Upper lobe of right lung (tissue), 1 donor: ENCODE measurements at regions not wholly inside any gene's neighbourhood (a gene's known extent, or its start where the extent isn't known, plus 50 kb on each side); places are given as distances from the start of the nearest gene placed in this dataset.
A peak's percentile ranks its signal among the peaks of the same experiment; 100 is the strongest.
"Not testable (repeated sequence)": the region's sequence is repeated elsewhere in the genome, so short reads cannot be mapped to it uniquely, and the experiment has no call there.

Experiments used
- ATAC-seq: fragments of 200-7000 bp; cut with Tn5 transposase; one replicate; pipeline ENCODE4 v1.9.1; 2020; ENCODE audit warnings: mild to moderate bottlenecking, moderate library complexity
- DNase-seq: peaks from one replicate; pipeline ENCODE4 v3.0.0-alpha.2; 2020
- H3K27ac ChIP-seq: fragments of 200-600 bp; one replicate; pipeline ENCODE4 v1.8.0; 2022
- H3K27me3 ChIP-seq: fragments of 200-600 bp; one replicate; pipeline ENCODE4 v1.8.0; 2022; ENCODE audit warnings: mild to moderate bottlenecking
- H3K36me3 ChIP-seq: fragments of 200-600 bp; one replicate; pipeline ENCODE4 v1.8.0; 2022
- H3K4me1 ChIP-seq: fragments of 200-600 bp; one replicate; pipeline ENCODE4 v1.8.0; 2022
- H3K4me3 ChIP-seq: fragments of 200-600 bp; one replicate; pipeline ENCODE4 v1.8.0; 2022; ENCODE audit warnings: mild to moderate bottlenecking
- H3K9me3 ChIP-seq: fragments of 200-600 bp; one replicate; pipeline ENCODE4 v1.8.0; 2022
- CTCF ChIP-seq: fragments of 200-600 bp; IDR thresholded peaks from one replicate; pipeline ENCODE4 v1.8.0; 2022; ENCODE audit warnings: antibody characterized with exemption
- intact Hi-C: fragments of 100-400 bp; cut with DNase I; formaldehyde crosslinking; loops from one replicate; pipeline ENCODE4 v1.11.0; 2022
- donor health status: DM: no; HTN: yes; CAD: no; lungs with severe emphysema.

DNA sequence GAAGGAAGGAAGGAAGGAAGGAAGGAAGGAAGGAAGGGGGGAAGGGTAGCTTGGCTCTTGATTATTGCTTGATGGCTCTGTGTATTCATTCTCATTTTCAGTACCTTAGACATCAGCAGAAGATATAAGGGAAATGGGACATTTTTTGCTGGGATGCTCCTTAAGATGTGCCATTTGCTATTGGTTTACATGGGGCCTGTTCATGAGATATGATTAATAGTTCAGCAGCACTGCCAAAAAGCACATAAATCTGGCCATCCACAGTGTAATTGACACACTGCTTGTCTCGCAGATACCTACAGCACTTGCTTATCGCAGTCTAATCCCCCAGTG, 137.5 kb upstream of the JARID2 start:
- Histone ChIP-seq H3K27ac (no peak overlapping the region), H3K4me1 (no peaks in the 10 kb centered on the region), H3K36me3 (no peaks in the 10 kb centered on the region), H3K4me3 (no peak overlapping the region), H3K9me3 (no peaks in the 10 kb centered on the region), H3K27me3 (no peaks in the 10 kb centered on the region)
- intact Hi-C loops: no loop called here
- TF ChIP-seq CTCF: no peak
- no peak for DNase-seq
- ATAC-seq: no peak

DNA sequence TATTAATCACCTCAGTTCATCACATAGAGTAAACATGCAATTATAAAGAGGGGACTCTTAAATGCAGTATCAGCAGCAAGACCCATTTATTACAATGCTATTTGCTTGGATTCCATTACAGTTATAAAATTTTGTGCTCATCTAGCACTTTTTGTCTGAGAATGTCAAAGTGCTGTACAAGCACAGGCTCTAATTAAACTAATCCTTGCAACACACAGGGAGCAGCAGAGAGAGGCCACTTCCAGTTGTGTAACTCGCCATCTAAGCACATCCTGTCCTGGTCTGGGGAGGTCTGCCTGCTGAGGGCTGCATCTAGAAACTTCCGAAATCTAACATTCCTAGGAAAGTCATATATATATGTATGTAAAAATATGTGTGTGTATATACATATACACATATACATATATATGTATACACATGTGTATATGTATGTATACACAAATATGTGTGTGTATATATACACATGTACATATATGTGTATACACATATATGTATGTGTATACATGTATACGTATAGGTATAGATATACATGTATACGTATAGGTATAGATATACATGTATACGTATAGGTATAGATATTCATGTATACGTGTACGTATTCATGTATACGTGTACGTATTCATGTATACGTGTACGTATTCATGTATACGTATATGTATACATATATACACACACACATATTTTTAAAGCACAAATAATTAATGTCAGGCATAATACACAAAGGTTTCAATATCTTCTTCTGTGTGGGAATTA, 136.4 kb upstream of the JARID2 start:
- H3K27ac ChIP-seq: no peak overlapping the region
- TF ChIP-seq CTCF: no peak
- no peaks in the 10 kb centered on the region for H3K36me3 ChIP-seq
- H3K9me3 ChIP-seq: no peaks in the 10 kb centered on the region
- H3K4me1 ChIP-seq: no peaks in the 10 kb centered on the region
- DNase-seq (no peak), ATAC-seq (peak; percentile 55)
- intact Hi-C loops: no loop called here
- no peaks in the 10 kb centered on the region for H3K27me3 ChIP-seq
- H3K4me3 ChIP-seq: no peak overlapping the region

GRCh38 chr6:15110726-15111354, 135.0 kb upstream of the JARID2 start:
- Histone ChIP-seq H3K27me3 (no peaks in the 10 kb centered on the region), H3K4me1 (no peaks in the 10 kb centered on the region), H3K36me3 (no peaks in the 10 kb centered on the region), H3K27ac (no peak overlapping the region), H3K4me3 (no peak overlapping the region), H3K9me3 (no peaks in the 10 kb centered on the region)
- ATAC-seq: no peak
- DNase-seq: no peak
- intact Hi-C loops: no loop called here
- TF ChIP-seq CTCF: no peak

- H3K36me3 ChIP-seq, H3K27ac ChIP-seq, ATAC-seq, H3K27me3 ChIP-seq, H3K9me3 ChIP-seq, H3K4me3 ChIP-seq, DNase-seq, intact Hi-C loops, H3K4me1 ChIP-seq: not testable (repeated sequence)
Observed at GRCh38 chr6:15111576-15111975, 134.3 kb upstream of the JARID2 start.

GRCh38 chr6:15113587-15113986, 132.3 kb upstream of the JARID2 start:
- DNase-seq (no peak), ATAC-seq (no peak)
- Histone ChIP-seq H3K36me3 (no peaks in the 10 kb centered on the region), H3K9me3 (no peaks in the 10 kb centered on the region), H3K4me3 (no peak overlapping the region), H3K27ac (no peak overlapping the region), H3K4me1 (no peaks in the 10 kb centered on the region), H3K27me3 (no peaks in the 10 kb centered on the region)
- TF ChIP-seq CTCF: no peak
- intact Hi-C loops: no loop called here

DNA sequence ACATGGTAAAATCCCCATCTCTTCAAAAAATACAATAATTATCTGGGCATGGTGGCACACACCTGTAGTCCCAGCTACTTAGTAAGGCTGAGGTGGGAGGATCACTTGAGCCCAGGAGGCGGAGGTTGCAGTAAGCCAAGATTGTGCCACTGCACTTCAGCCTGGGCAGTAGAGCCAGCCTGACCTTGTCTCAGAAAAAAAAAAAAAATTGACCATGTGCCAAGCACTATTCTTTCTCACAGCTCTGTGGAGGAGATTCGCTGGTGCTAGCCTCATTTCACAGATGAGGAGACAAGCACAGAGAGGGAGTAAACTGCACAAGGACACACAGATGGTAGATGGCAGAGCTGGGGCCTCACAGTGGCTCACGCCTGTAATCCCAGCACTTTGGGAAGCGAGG, 131.8 kb upstream of the JARID2 start:
- Histone ChIP-seq H3K27me3 (no peaks in the 10 kb centered on the region), H3K27ac (no peak overlapping the region), H3K36me3 (no peaks in the 10 kb centered on the region), H3K4me3 (no peak overlapping the region), H3K4me1 (no peaks in the 10 kb centered on the region), H3K9me3 (no peaks in the 10 kb centered on the region)
- TF ChIP-seq CTCF: no peak
- no peak for DNase-seq
- no peak for ATAC-seq
- intact Hi-C loops: no loop called here
